ENCODE measurements at regions not wholly inside any gene's neighbourhood (a gene's known extent, or its start where the extent isn't known, plus 50 kb on each side); places are given as distances from the start of the nearest gene placed in this dataset.

DNA sequence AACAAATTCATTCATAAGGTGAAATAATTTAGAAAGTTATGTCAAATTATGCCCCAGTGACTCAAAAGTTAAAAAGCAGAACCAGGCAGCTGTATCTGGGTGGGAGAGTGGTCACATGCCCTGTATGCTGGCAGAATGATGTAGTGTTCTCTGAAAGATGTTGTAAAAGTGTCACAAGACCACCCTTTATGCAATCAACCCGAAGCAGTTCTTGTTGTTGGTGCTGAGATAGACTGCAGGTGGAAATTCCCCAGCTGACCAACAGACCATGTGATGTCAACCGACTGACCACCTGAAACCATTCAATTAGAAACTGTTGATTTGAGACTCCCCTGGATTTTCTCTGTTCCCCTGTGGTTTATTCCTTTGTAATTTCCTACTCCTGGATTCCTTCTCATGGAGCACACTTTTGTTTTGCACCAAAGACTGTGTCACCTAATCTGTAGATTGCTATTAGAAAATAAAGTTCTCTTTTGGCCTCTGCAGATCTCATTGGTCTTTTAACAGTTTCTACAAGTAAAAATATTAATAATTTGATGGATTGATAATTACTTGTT, 1341.3 kb upstream of the LRRTM1 start:
- no peak for DNase-seq (ENCODE audit: extremely low spot score)
- TF ChIP-seq, protein P1, sequence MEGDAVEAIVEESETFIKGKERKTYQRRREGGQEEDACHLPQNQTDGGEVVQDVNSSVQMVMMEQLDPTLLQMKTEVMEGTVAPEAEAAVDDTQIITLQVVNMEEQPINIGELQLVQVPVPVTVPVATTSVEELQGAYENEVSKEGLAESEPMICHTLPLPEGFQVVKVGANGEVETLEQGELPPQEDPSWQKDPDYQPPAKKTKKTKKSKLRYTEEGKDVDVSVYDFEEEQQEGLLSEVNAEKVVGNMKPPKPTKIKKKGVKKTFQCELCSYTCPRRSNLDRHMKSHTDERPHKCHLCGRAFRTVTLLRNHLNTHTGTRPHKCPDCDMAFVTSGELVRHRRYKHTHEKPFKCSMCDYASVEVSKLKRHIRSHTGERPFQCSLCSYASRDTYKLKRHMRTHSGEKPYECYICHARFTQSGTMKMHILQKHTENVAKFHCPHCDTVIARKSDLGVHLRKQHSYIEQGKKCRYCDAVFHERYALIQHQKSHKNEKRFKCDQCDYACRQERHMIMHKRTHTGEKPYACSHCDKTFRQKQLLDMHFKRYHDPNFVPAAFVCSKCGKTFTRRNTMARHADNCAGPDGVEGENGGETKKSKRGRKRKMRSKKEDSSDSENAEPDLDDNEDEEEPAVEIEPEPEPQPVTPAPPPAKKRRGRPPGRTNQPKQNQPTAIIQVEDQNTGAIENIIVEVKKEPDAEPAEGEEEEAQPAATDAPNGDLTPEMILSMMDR (IDR thresholded peaks at IDR 0.05; ENCODE audit: control extremely low read depth, extremely low read depth, low read depth, missing control alignments) = no peak
- ChIA-PET CTCF (no interaction called here), POLR2A (no interaction called here)

DNA sequence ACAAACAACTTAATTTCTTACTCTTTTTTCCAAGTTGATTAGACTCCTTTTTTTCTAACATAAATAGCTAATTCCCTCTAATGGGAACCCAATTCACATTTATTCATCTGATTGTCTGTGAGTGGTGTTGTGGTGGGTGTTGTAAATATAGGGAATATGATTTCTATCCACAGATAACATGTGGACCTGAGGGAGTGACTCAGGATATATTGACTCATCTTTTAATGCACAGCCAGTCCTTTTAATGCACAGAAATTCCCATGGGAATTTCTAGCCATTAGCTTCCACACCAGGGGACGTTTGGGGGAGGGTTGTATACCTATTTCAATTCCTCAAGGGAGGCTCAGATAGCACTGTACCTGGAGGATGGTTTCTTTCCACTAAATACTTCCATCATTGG, 1339.6 kb upstream of the LRRTM1 start:
- TF ChIP-seq, protein P1 (IDR thresholded peaks at IDR 0.05; ENCODE audit: control extremely low read depth, extremely low read depth, low read depth, missing control alignments) = no peak
- CTCF ChIA-PET = no interaction called here

DNA sequence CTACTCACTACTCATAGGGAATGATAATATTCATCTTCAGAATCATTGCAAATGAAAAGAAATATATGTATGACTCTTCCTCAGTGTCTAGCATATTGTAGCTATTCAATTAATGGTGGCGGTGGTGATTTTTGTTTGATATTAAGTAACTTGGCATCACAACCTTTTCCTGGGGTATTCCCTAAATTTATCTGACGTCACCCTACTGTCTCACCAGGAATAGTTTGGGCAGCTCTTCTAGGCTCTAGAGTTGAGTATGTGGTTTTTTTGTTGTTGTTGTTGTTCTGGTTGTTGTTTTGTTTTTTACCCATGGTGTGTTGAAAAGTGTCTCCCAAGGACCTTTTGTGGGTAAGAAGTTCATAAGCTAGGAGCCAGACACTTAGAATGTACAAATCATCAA, 1320.3 kb upstream of the LRRTM1 start:
- CTCF ChIA-PET = interaction anchor here (1.9 kb wide), 1 partner anchor 10 kb away, joined by 8 read pairs; no protein-coding TSS in a partner anchor
- no peak for DNase-seq (ENCODE audit: extremely low spot score)
- POLR2A ChIA-PET = no interaction called here
- TF ChIP-seq, protein P1 (IDR thresholded peaks at IDR 0.05; ENCODE audit: control extremely low read depth, extremely low read depth, low read depth, missing control alignments) = no peak

More for the DNA sequence above, 1339.6 kb upstream of the LRRTM1 start:
- no peak for DNase-seq (ENCODE audit: extremely low spot score)
- POLR2A ChIA-PET = no interaction called here

DNA sequence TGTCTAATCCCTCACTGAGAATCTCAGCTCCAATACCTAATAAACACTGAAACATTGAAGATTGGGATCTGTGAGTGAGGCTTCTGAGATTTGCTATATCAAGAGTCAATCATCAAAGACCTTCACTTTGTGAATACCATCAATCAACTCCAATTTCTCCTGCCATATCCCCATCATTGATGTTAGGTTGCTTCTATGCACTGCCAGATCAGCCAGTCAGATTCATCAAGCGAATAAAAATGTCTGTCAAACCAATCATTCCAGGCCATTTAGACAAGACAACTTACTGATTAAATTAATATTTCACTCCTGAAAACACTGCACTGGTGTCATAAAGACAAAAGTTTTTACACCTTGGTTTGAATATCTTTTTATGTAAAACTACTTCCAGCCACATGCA, 1295.5 kb upstream of the LRRTM1 start:
- TF ChIP-seq, protein P1 (IDR thresholded peaks at IDR 0.05; ENCODE audit: control extremely low read depth, extremely low read depth, low read depth, missing control alignments) = no peak
- DNase-seq (ENCODE audit: extremely low spot score) = no peak
- CTCF ChIA-PET = no interaction called here
- POLR2A ChIA-PET = no interaction called here

DNA sequence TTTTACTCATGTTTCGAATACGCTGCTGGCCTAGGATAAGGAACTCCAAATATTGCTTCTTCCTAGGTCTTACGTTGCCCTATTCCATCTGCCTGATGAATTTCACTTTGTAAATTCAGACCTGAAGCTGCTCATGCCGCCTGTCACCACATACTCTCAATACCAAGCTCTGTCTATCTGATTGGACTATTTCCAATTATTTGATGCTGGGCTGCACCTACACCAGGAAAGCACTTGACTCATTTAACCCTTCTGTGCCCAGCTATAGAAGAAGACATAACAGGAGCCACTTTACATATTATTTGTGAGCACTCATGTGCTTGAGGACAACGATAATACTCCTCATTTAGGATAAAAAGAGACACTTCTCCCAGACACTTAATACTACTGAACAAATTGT, 1293.9 kb upstream of the LRRTM1 start:
- ChIA-PET POLR2A (no interaction called here), CTCF (interaction anchor here (0.6 to 1.2 kb wide), 2 partner anchors 17 to 48 kb away, joined by 3 read pairs; no protein-coding TSS in a partner anchor)
- TF ChIP-seq, protein P1 (IDR thresholded peaks at IDR 0.05; ENCODE audit: control extremely low read depth, extremely low read depth, low read depth, missing control alignments) = no peak
- no peak for DNase-seq (ENCODE audit: extremely low spot score)

DNA sequence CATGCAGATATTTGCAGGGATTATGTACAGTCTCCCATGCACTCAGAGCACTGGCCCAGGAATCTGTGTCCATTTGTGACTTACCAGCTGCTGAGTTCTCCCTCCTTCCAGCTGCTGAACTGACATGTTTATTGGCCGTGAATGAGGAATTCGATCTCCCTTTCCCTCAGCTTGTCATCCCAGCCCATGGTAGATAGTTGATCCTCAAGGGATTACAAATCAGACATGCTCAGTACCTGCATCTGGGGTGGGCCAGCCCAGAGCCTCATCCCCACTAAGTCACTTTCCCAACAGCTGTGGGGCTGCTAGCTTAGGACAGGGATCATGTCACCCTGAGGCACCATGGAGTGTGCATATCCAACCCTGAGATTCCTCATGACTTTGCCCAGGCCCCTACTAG, 1284.9 kb upstream of the LRRTM1 start:
- TF ChIP-seq, protein P1 (IDR thresholded peaks at IDR 0.05; ENCODE audit: control extremely low read depth, extremely low read depth, low read depth, missing control alignments) = no peak
- POLR2A ChIA-PET = no interaction called here
- CTCF ChIA-PET = no interaction called here
- DNase-seq (ENCODE audit: extremely low spot score) = no peak
